ENCODE measurements at regions not wholly inside any gene's neighbourhood (a gene's known extent, or its start where the extent isn't known, plus 50 kb on each side); places are given as distances from the start of the nearest gene placed in this dataset.

DNA sequence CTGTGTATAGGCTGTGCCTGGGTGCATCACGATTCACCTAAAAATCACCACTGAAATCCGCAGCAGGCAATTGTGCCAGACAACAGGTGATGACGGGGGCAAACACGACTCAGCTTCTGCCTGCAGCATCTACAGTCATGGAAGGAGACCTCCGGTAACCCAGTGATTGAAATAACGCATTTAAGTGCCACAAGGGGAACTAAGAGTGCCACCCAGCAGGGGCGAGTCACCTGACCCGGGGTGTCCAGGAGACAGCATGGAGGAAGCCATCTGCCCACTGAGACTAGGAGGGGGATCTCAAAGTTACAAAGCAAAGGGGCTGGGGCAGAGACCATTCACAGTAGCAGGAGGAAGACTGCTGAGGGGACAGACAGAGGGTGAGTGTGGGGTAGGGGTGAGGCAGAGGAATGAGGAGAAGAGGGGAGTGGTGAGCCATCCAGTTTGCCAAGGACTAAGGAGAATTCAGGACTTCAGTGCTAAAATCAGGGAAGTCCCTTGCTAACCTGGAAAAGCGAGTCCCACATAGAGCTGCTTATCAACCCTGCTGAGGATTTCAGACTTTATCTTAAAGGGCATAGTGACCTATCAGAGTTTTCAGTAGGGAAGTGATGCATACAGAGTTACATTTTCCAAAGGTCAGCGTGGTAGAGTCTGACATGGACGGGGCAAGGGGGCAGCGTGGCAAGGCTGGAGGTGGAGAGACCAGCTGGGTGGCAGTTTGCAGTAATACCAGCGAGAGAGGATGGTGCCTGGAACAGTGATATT, 256.7 kb upstream of the HES1 start:
- no peak for DNase-seq

DNA sequence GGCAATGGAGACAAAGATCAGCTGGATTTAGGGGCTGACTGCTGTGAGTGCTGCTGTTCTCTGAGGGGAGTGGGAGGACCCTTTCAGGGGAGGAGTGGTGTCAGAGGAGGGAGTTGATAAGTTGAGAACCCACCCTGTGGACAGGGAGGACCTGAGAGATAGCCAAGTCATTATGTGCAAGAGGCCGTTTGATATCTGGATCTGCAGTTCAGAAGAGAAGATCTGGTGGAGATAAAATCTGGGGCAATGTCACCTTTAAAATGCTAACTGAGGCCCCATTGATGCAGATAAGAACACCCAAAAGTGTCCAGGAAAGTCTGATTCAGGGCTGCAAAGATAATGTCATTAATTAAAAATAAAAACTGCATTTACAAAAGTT, 256.1 kb upstream of the HES1 start:
- DNase-seq, result no peak

DNA sequence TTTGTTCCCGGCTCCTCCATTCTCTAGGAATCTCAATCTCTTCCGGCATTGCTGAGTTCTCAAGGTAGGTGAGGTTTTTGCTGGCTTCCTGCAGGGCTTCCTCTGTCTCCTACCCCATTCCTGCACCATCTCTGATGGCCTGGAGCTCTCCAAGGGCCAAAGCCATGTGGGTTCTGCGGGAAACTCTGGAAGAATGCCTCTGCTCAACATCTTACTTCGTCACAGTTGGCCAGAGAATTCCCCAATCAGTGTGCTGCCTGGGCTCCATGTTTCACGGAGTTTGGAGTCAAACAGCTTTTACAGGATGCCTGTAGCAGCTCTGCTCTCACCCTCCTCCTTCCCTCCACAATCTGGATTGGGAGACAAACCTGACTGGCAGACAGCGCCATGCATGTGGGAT, 253.9 kb upstream of the HES1 start:
- no peak for DNase-seq

DNA sequence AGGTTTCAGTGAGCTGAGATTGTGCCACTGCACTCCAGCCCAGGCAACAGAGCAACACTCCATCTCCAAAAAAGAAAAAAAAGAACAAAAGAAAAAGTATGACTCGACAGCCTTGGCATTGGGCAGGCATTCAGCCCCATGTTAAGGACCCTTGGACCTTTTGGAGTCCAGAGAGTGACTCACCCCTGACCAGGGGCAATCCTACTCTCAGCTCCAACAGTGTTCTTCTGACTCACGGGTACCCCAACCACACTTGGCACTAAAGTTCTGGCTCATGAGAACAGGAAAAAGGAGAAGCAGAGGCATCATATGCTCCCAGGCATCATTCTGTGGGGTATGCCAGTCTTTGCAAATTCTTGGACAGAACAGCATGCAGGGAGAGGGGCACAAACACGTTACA, 252.4 kb upstream of the HES1 start:
- no peak for DNase-seq

DNA sequence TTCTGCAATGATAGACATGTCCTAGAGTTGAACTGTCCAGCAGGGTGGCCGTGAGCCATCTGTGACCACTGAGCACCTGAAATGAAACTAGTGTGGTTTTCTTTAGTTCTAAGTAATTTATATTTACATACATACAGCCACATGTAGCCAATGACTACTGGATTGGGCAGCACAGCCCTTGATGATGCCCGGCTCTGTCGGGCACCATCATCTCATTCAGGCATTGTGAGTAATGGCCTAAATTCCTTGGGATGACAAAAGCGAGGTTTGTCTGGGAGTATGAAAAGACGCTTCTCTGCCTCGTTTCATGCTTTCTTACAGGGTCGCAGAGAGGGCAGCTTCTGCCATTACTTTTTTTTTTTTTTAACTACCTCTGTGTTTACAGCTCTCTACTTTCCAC, 251.9 kb upstream of the HES1 start:
- no peak for DNase-seq

DNA sequence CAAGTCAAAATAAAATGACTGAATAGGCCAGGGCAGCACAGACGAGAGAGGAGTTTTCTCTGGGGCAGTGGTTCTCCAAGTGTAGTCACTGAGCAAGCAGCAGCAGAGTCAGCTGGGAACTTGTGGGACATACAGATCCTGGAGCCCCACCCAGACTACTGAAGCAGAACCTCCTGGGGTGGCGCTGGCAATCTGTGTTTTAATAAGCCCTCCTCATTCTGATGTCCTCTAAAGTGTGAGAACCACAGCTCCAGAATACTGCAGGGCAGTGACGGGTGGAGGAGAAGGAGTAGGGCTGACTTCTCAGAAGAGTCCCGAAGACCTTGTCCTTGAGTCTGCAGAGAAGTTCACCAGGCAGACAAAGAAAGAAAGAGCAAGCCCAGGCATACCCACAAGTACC, 251.3 kb upstream of the HES1 start:
- no peak for DNase-seq

DNA sequence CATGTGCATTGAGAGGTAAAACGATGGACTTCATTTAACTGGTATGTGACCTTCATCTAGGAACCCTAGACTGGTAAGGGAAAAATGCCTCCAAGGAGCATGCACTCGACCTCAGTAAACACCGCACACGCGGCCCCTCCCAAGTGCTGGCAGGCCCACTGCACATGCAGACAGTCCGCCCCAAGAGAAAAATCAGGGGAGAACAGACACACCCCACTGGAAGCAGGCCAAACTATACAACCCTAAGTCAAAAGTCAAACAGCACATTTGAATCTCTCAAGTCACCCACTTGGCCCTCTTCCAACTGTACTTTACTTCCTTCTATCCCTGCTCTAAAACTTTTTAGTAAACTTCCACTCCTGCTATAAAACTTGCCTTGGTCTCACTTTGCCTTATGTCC, 250.1 kb upstream of the HES1 start:
- no peak for DNase-seq

DNA sequence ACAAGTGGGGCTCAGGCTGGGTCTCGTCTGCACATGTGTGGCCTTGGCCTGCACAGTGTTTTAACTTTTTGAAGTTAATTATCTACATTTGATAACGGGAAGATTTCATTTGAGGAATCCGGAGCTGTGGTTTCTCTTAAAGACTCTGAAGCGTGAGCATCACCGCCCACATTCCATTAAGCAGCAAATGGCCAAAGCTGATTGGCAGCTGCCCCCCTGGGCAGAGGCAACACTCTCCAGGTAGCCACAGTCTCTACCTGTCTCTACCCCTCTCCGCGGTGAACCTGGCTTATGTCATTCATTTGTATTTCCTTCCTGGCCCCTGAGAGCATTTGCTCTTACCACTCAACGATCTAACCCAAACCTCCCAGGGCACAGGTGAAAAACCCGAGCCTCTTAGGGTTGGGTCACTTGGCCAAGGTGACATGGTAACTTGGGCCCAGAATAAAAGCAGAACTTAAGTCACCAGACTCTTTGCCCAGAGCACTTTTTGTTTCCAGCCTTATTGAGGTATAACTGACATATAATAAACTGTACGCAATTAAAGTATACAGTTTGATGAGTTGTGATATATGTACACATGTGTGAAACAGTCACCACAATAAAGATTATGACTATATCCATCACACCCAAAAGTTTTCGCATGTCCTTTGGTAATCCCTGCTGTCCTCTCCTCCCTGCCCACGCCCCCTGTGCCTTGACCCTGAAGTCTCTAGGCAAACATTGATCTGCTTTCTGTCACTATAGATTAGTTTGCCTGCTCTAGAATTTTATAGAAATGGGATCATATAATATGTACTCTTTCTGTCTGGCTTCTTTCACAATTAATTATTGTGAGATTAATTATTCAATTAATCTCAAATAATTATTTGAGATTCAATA, 245.7 kb upstream of the HES1 start:
- DNase-seq, result no peak

DNA sequence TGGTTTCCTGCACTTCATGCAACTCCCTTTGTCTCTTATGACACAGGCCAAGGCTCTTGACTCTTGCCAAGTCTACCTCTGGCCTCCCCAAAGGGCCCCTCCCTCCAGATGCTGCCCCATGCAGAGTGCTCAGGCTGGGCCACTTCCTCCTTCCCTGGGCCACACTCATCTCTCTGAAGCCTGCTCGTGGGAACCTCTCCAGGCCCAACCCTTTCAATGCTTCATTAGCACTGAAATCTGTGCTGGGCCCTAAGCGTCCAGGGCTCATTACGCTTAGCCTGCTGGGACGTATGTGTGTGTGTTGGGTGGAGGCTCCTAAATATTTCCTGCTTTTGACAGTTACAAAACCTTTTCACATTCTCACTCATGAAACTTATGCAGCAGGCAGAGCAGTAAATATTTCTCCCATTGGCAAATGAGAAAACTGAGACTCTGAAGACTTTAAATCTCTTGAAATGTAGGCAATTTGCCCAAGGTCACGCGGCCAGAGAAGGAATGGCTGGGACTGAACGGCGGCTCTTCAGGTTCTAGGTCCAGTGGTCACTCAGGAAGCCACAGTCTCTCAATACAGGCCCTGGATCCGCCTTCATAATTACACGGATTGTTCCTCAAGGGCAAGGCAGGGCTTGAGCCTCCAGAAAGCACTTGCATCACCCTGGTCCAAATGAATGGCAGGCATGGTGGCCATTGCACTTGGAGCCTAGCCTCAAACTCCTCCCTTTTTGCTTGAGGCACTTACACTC, 241.7 kb upstream of the HES1 start:
- no peak for DNase-seq

DNA sequence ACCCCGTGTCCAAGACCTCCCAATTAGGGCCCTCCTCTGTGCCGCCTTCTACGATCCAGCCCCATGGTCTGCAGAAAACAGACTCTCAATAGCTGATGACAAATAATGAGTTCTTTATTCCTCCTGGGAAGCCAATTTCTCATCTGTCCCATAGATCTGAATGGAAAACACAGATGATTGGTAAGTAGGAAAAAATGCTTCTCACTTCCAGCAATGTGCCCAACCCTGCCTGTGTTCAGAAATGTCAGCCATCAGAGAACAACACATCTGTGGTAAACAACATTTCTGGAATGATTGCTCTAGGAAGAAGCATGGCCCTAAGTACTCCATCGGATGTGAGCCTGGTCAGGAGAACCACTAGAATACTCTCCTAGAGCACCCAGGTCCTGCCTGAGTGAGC, 240.5 kb upstream of the HES1 start:
- no peak for DNase-seq

DNA sequence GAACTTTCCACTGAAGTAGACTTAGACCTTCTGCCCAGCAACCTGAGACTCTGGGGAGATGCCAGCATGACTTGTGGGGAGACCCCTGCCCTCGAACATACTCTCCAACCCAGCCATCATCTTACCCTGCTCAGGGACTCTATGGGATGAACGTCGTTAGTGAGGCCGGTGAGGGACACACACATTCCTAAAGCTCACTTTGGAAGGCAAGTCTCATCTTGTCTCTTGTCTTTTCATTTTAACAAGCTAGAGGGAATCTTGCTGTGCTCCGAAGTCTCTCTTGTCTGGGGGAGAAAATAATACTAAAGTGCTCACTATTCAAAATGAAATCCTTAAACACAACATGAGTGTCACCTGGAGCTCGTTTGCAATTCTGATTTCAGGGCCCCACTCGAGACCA, 239.5 kb upstream of the HES1 start:
- no peak for DNase-seq

DNA sequence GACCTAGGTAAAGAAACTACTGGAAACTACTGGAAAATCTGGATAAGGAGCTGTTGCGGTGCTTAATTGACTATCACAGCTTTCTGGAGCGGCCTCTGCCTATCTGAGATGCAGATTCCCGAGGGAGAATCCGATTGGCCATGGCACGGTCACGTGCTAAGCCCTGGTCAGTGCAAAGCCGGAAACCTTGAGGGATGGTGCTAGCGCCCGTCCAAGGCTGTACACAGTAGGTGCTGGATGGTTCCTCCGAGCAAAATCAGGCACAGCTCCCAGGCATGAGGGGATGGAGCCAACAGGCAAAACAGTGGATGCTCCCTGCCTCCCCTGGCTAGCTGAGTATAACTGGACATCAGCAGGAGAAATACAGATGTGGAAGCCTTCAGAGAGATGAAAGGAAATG, 238.7 kb upstream of the HES1 start:
- no peak for DNase-seq

DNA sequence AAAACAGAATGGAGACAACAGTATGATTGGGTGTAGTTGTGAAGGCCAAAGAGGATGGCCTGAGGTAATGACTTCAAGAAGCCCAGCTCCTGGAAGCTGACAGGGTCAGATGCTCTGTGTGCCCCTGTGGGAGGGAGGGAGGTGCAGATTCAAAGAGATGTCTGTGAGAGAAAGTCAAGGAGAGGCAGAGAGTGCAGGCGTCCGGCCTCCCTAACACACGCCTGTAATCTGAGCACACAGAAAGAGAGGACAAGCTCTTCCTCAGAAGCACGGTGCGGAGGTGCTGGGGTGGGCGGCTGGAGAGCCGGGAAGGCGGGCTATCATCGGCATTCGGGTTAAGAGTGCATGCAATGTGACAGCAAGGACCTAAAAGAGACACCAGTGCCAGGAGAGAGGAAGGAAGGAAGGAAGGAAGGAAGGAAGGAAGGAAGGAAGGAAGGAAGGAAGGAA, 238.2 kb upstream of the HES1 start:
- no peak for DNase-seq

DNA sequence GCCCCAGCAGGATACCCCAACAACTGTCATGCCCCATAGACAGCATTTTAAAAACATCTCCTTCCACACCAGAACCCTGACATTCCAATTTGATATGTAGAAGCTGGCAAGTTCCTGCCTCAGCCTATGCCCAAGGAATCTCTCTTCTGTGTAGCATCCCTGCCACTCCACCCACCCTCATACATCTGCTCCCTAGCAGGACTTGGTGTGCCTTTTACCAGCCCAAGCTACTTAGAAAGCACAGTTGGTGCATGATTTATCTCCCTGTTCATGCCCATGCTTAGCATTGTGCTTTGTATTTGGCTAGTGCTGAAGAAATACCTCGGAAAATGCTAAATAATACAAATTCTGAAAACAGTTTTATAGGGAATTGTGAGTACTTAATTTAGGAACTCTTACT, 236.9 kb upstream of the HES1 start:
- DNase-seq, result no peak

DNA sequence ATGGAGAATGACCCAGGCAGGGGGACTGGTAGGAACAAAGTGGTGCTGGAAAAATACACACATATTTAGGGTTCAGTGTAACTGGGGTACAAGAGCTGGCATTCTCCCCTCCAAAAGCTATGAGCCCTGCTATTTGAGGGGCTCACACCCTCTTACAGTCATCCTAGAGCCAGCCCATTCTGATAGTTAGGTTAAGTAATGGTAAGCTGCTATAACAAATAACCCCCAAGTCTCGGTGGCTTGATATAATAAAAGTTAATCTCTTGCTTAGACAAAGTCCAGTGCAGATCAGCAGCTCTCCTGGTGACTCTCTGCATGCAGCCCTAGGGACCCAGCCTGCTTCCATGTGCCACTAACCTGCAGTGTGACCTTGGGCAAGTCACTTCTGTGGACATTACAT, 234.9 kb upstream of the HES1 start:
- no peak for DNase-seq

DNA sequence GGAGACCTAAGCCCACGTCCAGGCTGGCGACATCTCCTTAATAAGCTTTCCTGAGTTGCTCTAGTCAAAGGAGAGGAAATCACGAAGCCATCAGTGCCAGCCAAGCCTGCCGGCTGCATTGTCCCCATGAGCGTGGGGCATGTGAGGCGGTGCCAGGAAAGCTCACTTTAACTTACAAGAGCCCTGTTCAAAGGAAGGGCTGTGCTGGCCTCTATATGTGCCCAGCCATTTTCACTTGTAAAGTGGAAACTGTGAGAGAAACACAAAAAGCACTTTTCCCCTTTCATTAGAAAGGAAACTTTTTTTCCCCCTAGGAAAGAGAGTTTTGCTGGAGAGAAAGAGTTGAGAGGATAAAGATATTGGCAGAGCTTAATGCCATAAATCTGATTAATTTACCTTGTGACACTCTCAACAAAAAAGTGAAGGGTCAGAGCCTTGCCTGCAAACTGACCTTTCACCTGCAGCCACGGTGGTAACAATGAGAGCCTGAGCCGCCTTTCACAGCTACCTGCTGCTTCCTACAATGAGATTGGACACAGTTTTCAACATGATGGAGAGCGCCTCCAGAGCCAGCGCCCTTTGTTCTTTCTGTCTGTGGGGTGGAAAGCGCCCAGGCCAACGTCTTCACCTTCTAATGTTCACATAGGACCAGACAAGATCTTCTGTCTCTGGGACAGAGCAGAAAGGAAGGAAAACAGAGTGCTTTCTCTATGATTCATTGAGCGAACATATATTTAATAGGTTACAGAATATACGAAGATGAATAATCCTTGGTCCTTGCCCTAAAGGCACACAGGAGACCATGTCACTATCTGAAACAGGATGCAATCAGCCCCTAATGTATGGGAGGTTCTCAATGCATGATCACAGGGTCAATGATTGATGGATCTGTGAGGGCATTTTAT, 233.1 kb upstream of the HES1 start:
- no peak for DNase-seq

DNA sequence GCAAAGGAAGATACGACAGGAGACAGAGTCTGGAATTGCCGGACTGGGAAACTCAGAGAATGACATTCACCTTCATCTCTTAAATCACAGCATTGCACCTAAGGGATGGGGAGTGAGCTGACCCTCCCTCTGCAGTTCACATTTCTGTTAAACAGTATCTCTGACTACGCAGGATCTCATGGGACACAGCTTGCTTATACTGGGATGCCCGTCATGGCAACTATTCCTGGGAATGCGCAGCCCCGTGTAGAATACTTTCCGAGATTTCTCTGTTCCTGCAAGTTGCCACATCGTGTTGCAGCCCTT, 232.5 kb upstream of the HES1 start:
- no peak for DNase-seq

DNA sequence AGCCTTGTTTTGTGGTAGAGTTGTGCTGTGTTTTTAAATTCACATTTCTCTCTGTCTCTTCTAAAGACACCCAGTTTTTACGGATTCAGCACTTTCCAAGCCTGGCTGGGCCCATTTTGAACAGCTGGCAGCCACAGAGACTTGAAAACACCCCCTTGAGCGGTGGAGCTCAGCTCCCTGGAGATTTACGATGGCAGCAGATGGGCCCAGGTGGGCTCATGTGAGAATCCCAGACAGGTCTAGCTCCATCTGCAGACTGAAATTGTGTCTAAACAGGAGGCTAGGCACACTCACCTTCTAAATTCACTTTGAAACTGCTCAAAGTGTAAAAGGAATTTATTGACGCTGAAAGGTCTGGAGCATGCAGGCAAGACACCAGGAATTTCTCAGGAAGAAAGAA, 232.0 kb upstream of the HES1 start:
- no peak for DNase-seq

DNA sequence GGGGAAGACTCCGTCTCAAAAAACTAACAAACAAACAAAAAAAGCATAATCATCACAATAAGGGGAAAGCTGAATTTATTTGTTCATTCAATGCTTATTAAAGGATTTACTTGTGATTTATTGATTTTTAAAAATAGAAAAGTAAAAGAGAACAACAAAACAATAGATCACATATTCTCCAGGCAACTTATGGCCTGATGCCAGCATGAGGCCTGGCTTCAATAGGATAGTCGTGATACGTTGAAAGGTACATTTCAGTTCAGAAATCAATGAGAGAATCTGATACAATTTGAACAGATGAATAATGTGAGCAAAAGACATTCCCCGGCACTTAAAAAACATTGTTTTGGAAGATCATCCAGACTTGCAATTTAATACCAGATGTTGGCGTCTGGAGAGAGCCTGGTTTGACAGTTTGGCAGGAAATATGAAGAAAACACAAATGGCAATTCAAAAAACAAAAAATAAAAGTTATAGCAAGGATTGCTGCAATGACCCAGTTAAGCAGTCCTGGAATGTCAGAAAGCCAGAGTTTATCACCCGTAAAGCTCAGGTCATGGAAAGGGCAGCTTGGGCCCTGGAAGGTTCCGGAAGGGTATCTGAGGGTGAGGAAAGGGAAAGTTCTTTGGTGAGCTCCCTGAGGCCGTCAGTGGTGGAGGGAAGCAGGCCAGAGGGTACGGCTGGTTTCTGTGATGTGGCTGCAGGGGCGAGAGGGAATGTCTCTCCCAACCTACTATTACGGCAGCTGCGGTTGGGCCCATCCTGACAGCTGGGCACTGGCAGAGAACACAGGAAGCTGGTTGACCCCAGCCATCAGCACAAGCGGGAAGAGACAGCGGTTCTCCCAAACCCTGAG, 230.2 kb upstream of the HES1 start:
- no peak for DNase-seq

DNA sequence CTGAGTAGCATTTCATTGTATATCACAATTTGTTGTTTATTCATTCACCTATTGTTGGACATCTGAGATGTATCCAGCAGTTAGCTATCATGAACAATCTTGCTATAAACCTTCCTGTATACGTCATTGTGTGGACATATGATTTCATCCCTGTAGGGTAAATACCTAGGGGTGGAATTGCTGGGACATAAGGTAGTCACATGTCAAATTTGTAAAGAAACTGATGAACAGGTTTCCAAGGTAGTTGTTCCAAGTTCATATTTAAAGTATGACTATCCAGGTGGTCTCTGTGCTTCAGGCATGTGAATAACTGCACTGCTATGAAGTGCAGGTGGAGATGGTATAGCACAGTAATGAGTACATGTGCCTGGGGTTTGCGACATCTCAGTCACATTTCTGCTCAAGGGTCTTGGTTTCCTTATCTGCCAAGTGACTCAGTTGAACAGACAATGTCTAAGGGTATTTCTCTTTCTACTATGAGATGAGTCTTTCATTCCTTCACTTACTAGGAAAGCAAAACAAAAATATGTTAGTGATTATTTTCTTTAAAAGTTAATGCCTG, 229.0 kb upstream of the HES1 start:
- no peak for DNase-seq

DNA sequence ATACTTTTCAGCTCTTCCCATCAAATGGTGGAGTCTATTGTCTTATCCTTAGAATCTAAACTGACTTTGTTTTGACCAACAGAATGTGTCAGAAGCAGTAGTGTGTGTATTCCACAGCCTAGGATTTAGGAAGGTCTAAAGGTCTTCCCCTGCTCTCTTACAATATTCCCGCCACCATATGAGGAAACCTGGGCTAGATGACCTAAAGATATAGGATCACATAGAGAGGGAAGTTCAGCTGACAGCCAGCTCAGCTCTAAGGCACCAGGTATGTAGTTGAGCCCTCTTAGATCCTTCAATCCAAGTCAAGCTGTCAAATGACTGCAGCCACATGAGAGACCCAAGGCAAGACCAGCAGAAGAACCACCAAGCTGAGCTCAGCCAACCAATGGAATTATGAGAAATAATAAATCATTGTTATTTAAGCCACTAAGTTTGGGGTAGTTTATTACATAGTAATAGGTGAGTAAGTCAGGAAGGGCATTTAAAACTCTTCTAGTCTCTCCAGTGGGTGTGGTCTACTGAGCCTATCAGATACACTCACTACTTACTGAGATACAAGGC, 227.7 kb upstream of the HES1 start:
- DNase-seq, result no peak

Measured in activated naive CD4-positive, alpha-beta T cell (primary cell).